ENCODE measurements at regions not wholly inside any gene's neighbourhood (a gene's known extent, or its start where the extent isn't known, plus 50 kb on each side); places are given as distances from the start of the nearest gene placed in this dataset.
"Not testable (repeated sequence)": the region's sequence is repeated elsewhere in the genome, so short reads cannot be mapped to it uniquely, and the experiment has no call there.

- no peak for DNase-seq (ENCODE audit: low spot score)
- no peak overlapping the region for H3K4me3 ChIP-seq (ENCODE audit: low read depth, low read length, poor library complexity, severe bottlenecking)
- TF ChIP-seq EZH2phosphoT487 (IDR thresholded peaks at IDR 0.05; ENCODE audit: borderline replicate concordance, low read depth, low read length), result no peak
- no peak for TF ChIP-seq CTCF (conservative IDR thresholded peaks at IDR 0.05; ENCODE audit: low read length)
- H3K9me3 ChIP-seq (ENCODE audit: low read length), result no peaks in the 10 kb centered on the region
- intact Hi-C loops (cut with micrococcal nuclease; ENCODE audit: unreplicated experiment), result no loop called here
- no peaks in the 10 kb centered on the region for H3K79me2 ChIP-seq (ENCODE audit: insufficient read depth, low read depth, low read length)
- ChIA-PET CTCF (ENCODE audit: unreplicated experiment) (no interaction called here), POLR2A (no interaction called here)
- BruUV-seq (replicated peaks), result no TSS peak
- no peak overlapping the region for H3K4me2 ChIP-seq (ENCODE audit: low read length)
- no peaks in the 10 kb centered on the region for H3K36me3 ChIP-seq (ENCODE audit: insufficient read depth, low read length)
- H3K9me2 ChIP-seq (ENCODE audit: insufficient read depth, low read length), result no peaks in the 10 kb centered on the region
- H3K4me1 ChIP-seq (ENCODE audit: insufficient read depth, low read length, poor library complexity, severe bottlenecking), result no peaks in the 10 kb centered on the region
- no peak overlapping the region for H3K27ac ChIP-seq (ENCODE audit: low read depth, low read length, poor library complexity, severe bottlenecking)
- H2AFZ ChIP-seq (ENCODE audit: low read length), result no peak overlapping the region
- H4K20me1 ChIP-seq (ENCODE audit: insufficient read depth, low read length), result no peaks in the 10 kb centered on the region
Observed at GRCh38 chr12:126976579-126976978, 1290.4 kb upstream of the TMEM132C start.

- H3K27ac ChIP-seq (ENCODE audit: low read depth, low read length, poor library complexity, severe bottlenecking); H2AFZ ChIP-seq (ENCODE audit: low read length); H3K79me2 ChIP-seq (ENCODE audit: insufficient read depth, low read depth, low read length); intact Hi-C loops (cut with micrococcal nuclease; ENCODE audit: unreplicated experiment); DNase-seq (ENCODE audit: low spot score); H4K20me1 ChIP-seq (ENCODE audit: insufficient read depth, low read length); H3K9me2 ChIP-seq (ENCODE audit: insufficient read depth, low read length); POLR2A ChIA-PET; CTCF ChIA-PET (ENCODE audit: unreplicated experiment); H3K36me3 ChIP-seq (ENCODE audit: insufficient read depth, low read length); H3K4me1 ChIP-seq (ENCODE audit: insufficient read depth, low read length, poor library complexity, severe bottlenecking); H3K4me3 ChIP-seq (ENCODE audit: low read depth, low read length, poor library complexity, severe bottlenecking); H3K9me3 ChIP-seq (ENCODE audit: low read length); BruUV-seq (replicated peaks); H3K4me2 ChIP-seq (ENCODE audit: low read length): not testable (repeated sequence)
Observed at GRCh38 chr12:126979564-126979963, 1287.4 kb upstream of the TMEM132C start.

GRCh38 chr12:126982707-126983106 lies 1284.3 kb upstream of the TMEM132C start:
- H3K79me2 ChIP-seq (ENCODE audit: insufficient read depth, low read depth, low read length), result no peaks in the 10 kb centered on the region
- TF ChIP-seq EZH2phosphoT487 (IDR thresholded peaks at IDR 0.05; ENCODE audit: borderline replicate concordance, low read depth, low read length) (no peak), CTCF (conservative IDR thresholded peaks at IDR 0.05; ENCODE audit: low read length) (no peak)
- H3K4me1 ChIP-seq (ENCODE audit: insufficient read depth, low read length, poor library complexity, severe bottlenecking), result no peaks in the 10 kb centered on the region
- DNase-seq (ENCODE audit: low spot score), result no peak
- no peak overlapping the region for H3K4me3 ChIP-seq (ENCODE audit: low read depth, low read length, poor library complexity, severe bottlenecking)
- no peaks in the 10 kb centered on the region for H3K9me3 ChIP-seq (ENCODE audit: low read length)
- no peak overlapping the region for H3K27ac ChIP-seq (ENCODE audit: low read depth, low read length, poor library complexity, severe bottlenecking)
- POLR2A ChIA-PET, result no interaction called here
- H2AFZ ChIP-seq (ENCODE audit: low read length), result no peak overlapping the region
- no peak overlapping the region for H3K4me2 ChIP-seq (ENCODE audit: low read length)
- BruUV-seq (replicated peaks), result no TSS peak
- no peaks in the 10 kb centered on the region for H4K20me1 ChIP-seq (ENCODE audit: insufficient read depth, low read length)
- no peaks in the 10 kb centered on the region for H3K9me2 ChIP-seq (ENCODE audit: insufficient read depth, low read length)
- no peaks in the 10 kb centered on the region for H3K36me3 ChIP-seq (ENCODE audit: insufficient read depth, low read length)
- intact Hi-C loops (cut with micrococcal nuclease; ENCODE audit: unreplicated experiment), result no loop called here
- CTCF ChIA-PET (ENCODE audit: unreplicated experiment), result no interaction called here

GRCh38 chr12:126983735-126984134 lies 1283.2 kb upstream of the TMEM132C start:
- H3K79me2 ChIP-seq (ENCODE audit: insufficient read depth, low read depth, low read length); H3K4me1 ChIP-seq (ENCODE audit: insufficient read depth, low read length, poor library complexity, severe bottlenecking); H3K9me2 ChIP-seq (ENCODE audit: insufficient read depth, low read length); intact Hi-C loops (cut with micrococcal nuclease; ENCODE audit: unreplicated experiment); H3K36me3 ChIP-seq (ENCODE audit: insufficient read depth, low read length); H2AFZ ChIP-seq (ENCODE audit: low read length); CTCF ChIA-PET (ENCODE audit: unreplicated experiment); H3K4me3 ChIP-seq (ENCODE audit: low read depth, low read length, poor library complexity, severe bottlenecking); DNase-seq (ENCODE audit: low spot score); BruUV-seq (replicated peaks); H3K27ac ChIP-seq (ENCODE audit: low read depth, low read length, poor library complexity, severe bottlenecking); H3K4me2 ChIP-seq (ENCODE audit: low read length); H4K20me1 ChIP-seq (ENCODE audit: insufficient read depth, low read length); H3K9me3 ChIP-seq (ENCODE audit: low read length): not testable (repeated sequence)
- POLR2A ChIA-PET, result interaction anchor here (0.5 kb wide), 2 partner anchors 17 to 718 kb away, joined by 3 to 6 read pairs; no protein-coding TSS in a partner anchor

GRCh38 chr12:126985663-126986062 lies 1281.3 kb upstream of the TMEM132C start:
- BruUV-seq (replicated peaks); intact Hi-C loops (cut with micrococcal nuclease; ENCODE audit: unreplicated experiment): not testable (repeated sequence)
- POLR2A ChIA-PET, result interaction anchor here (0.6 kb wide), 1 partner anchor 459 kb away, joined by 3 read pairs; no protein-coding TSS in a partner anchor

More at GRCh38 chr12:126985663-126986062, 1281.3 kb upstream of the TMEM132C start:
- H3K9me3 ChIP-seq (ENCODE audit: low read length); H3K4me3 ChIP-seq (ENCODE audit: low read depth, low read length, poor library complexity, severe bottlenecking); H2AFZ ChIP-seq (ENCODE audit: low read length); DNase-seq (ENCODE audit: low spot score); H3K36me3 ChIP-seq (ENCODE audit: insufficient read depth, low read length); H3K27ac ChIP-seq (ENCODE audit: low read depth, low read length, poor library complexity, severe bottlenecking); CTCF ChIA-PET (ENCODE audit: unreplicated experiment); H3K4me2 ChIP-seq (ENCODE audit: low read length); H3K9me2 ChIP-seq (ENCODE audit: insufficient read depth, low read length); H3K79me2 ChIP-seq (ENCODE audit: insufficient read depth, low read depth, low read length); H3K4me1 ChIP-seq (ENCODE audit: insufficient read depth, low read length, poor library complexity, severe bottlenecking); H4K20me1 ChIP-seq (ENCODE audit: insufficient read depth, low read length): not testable (repeated sequence)
